ENCODE measurements at regions not wholly inside any gene's neighbourhood (a gene's known extent, or its start where the extent isn't known, plus 50 kb on each side); places are given as distances from the start of the nearest gene placed in this dataset.

- DNase-seq, result no peak
- Mint-ChIP-seq H3K27me3 (ENCODE audit: unreplicated experiment) (peaks cover 3% of the 10 kb centered on the region), H3K36me3 (ENCODE audit: unreplicated experiment) (no peaks in the 10 kb centered on the region), H3K27ac (ENCODE audit: unreplicated experiment) (no peak overlapping the region), H3K4me3 (ENCODE audit: unreplicated experiment) (no peak overlapping the region), H3K4me1 (ENCODE audit: low read depth, unreplicated experiment) (peaks cover 3% of the 10 kb centered on the region), H3K9me3 (ENCODE audit: unreplicated experiment) (peaks cover 2% of the 10 kb centered on the region)
- TF ChIP-seq, protein P1, sequence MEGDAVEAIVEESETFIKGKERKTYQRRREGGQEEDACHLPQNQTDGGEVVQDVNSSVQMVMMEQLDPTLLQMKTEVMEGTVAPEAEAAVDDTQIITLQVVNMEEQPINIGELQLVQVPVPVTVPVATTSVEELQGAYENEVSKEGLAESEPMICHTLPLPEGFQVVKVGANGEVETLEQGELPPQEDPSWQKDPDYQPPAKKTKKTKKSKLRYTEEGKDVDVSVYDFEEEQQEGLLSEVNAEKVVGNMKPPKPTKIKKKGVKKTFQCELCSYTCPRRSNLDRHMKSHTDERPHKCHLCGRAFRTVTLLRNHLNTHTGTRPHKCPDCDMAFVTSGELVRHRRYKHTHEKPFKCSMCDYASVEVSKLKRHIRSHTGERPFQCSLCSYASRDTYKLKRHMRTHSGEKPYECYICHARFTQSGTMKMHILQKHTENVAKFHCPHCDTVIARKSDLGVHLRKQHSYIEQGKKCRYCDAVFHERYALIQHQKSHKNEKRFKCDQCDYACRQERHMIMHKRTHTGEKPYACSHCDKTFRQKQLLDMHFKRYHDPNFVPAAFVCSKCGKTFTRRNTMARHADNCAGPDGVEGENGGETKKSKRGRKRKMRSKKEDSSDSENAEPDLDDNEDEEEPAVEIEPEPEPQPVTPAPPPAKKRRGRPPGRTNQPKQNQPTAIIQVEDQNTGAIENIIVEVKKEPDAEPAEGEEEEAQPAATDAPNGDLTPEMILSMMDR (IDR thresholded peaks at IDR 0.05; ENCODE audit: partially characterized antibody, unreplicated experiment), result no peak
Observed at GRCh38 chr6:96470296-96470695, 51.3 kb upstream of the UFL1 start.
